GM12891 (cell line): ENCODE measurements at regions not wholly inside any gene's neighbourhood (a gene's known extent, or its start where the extent isn't known, plus 50 kb on each side); places are given as distances from the start of the nearest gene placed in this dataset.

ENCODE experiments used
- POLR2A ChIP-seq: IDR thresholded peaks from 2 replicates; pipeline ENCODE4 v1.6.1; 2011; ENCODE audit warnings: low read depth, low read length, control low read depth
- POLR2AphosphoS5 ChIP-seq: IDR thresholded peaks from 2 replicates; pipeline ENCODE4 v1.6.1; 2011; ENCODE audit warnings: low read depth, low read length, control low read depth
- TAF1 ChIP-seq: IDR thresholded peaks from 2 replicates; pipeline ENCODE4 v1.6.1; 2011; ENCODE audit warnings: low read depth, low read length, control low read depth

GRCh38 chr1:65691152-65691900 lies 101.4 kb upstream of the PDE4B start:
- no peak for TF ChIP-seq TAF1
- no peak for TF ChIP-seq POLR2A
- TF ChIP-seq POLR2AphosphoS5: no peak
